Nucleus accumbens (tissue), 56 donors: ENCODE measurements at regions not wholly inside any gene's neighbourhood (a gene's known extent, or its start where the extent isn't known, plus 50 kb on each side); places are given as distances from the start of the nearest gene placed in this dataset.
A peak's percentile ranks its signal among the peaks of the same experiment; 100 is the strongest.

ENCODE experiments used
- DNase-seq, 56 donors: peaks; one replicate each; lab custom pipeline; 2025; lab: John Stamatoyannopoulos, UW

- DNase-seq, result no peak
Measured at GRCh38 chr4:53921856-53922255, 142.5 kb downstream of the CHIC2 start.

- no peak for DNase-seq
Measured at GRCh38 chr4:53920883-53921282, 143.5 kb downstream of the CHIC2 start.

DNA sequence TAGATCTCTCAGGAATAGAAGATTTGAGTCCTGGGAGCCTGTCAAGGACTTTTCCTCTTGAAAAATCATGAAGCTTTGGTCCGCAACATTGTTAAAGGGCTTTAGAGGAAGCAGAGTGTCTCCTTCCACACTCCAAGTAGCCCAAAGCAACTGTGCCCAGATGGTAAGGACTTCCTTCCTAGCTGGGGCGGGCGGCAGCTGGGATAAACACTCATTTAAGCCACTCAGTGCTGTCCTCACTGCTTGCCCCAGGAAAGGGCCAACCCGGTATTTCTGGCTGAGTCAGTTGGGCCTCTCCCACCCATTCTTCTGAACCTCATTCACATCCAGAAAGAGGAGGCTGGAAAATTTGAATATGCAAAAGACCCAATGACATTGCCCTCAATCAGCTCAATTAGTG, 144.3 kb downstream of the CHIC2 start:
- no peak for DNase-seq

- peak in 32 of 56 donors; percentile 1 to 77 (median 30) for DNase-seq
Measured at GRCh38 chr4:53919535-53919934, 144.9 kb downstream of the CHIC2 start.

GRCh38 chr4:53917729-53918128, 146.7 kb downstream of the CHIC2 start:
- peak in 3 of 56 donors; percentile 0 to 7 (median 1) for DNase-seq

- no peak for DNase-seq
Measured at GRCh38 chr4:53916431-53916889, 147.9 kb downstream of the CHIC2 start.

DNA sequence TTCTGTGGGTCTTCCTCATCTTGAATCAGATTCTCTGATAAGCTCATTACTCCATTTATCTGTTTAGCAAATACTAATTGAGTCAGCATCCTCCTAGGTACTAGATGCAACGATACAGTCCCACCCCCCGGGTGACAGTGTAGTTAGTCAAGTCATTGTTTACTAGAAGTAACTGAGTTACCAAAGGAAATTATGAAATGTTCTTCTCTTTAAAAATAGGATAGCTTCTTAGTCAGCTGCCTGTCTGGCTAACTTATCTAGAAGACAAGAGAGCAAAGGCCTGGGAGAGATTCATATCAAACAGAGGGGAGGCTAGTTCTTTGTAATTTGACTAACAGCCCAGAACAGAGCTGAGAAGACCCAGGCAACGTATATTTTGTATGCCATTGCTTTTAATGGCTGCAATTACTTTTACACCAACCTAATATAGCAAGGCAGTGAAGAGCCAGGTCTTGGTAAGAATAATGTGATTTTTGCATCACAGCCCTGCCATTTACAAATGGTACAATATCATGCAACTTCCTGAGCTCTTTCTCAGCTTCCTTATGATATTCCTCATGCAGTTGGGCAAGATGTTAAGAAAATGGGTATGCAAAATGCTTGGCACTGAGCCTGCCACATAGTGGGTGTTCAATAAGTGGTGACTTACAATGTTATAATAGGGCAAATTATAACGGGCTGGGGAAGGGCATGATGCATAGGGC, 149.9 kb downstream of the CHIC2 start:
- DNase-seq, result no peak

- DNase-seq, result no peak
Measured at GRCh38 chr4:53913771-53914170, 150.6 kb downstream of the CHIC2 start.

GRCh38 chr4:53912766-53913497, 151.5 kb downstream of the CHIC2 start:
- no peak for DNase-seq

DNA sequence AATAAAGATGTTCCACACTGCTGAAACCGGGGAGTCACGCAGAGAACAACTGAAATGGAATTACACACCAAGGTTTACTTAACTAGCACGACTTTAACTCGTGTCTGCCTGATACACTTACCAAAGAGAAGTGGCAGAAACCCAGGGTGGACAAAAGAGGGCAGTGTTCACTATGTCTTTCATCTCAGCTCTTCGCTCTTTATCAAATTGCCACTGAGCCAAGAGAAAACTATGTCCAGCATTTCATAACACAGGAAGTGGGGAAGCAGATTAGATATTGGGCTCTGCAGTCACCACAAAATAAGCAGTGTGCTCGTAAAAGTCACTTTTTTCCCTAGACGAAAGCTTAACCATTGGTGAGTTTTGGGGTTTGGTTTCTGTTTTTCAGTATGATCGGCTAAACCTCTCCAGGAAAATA, 155.7 kb downstream of the CHIC2 start:
- peak in 21 of 56 donors; percentile 1 to 37 (median 5) for DNase-seq

DNA sequence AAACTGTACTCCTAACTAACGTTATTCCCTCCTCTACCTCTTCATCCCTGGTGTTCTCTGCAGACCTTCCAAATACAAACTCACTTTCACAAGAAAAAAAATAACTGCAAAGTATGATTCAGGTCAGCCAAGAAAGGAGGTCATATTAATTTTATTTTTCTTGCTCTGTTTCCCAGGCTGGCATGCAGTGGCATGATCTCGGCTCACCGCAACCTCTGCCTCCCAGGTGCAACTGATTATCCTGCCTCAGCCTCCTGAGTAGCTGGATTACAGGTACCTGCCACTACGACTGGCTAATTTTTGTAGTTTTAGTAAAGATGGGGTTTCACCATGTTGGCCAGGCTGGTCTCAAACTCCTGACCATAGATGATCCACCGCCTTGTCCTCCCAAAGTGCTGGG, 156.6 kb downstream of the CHIC2 start:
- DNase-seq, result no peak

DNA sequence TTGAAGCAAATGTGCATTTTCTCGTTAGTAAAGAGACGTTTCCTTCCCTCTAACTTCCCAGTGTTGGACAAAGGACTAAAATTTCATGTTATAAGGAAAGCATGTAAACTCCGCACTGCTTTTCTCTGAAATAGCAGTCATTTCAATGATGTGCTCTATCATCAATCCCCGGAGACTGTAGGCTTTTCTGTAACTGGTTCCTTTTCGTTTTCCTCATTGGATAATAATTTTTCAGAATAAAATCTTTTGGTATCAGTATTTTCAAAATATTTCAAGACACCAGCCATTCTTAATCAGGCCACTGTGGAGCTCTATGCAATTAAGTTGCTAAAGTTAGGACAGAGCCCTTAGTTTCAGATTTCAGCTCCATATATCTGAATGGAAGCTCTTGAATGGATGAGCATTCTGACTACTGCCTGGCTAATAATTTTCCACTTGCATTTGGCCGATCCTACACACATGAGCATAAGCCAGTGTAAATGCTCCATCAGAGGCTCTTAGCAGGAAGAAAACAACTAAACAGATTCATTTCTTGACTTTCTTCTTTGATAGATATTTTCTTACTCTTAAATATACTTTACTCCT, 157.7 kb downstream of the CHIC2 start:
- no peak for DNase-seq

- DNase-seq, result peak in 31 of 56 donors; percentile 2 to 55 (median 13)
Measured at GRCh38 chr4:53905941-53906377, 158.4 kb downstream of the CHIC2 start.

DNA sequence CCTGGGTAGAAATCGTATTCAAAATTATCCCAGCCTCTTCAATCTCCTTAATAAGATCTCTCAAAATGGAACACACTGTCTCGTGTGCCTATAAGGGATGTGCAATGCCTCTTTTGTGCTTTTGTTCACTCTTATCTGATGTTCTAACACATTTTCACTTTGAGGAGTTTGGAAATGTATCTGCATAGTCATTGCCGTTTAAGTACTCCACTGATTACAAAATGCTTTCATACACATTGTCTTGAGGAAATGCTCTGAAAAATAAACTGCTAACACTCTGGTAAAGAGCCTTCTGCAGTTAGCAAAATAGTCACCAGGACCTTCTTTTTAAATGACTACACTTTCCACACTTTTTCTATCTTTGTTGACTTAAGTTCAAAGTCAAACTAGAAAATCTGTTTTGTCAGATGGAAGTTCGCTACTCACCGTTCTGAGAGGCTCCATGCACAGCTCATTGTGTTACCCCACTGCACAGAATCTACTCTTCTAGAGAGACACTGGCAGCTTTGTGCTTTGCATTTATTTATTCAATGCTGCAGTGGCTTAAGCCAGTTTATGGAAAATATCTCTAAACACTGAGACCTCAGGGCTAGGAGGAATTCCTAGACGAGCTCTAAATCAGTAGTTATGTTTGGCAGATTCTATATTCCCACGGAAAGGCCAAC, 159.0 kb downstream of the CHIC2 start:
- no peak for DNase-seq

- DNase-seq, result no peak
Measured at GRCh38 chr4:53902786-53903185, 161.6 kb downstream of the CHIC2 start.

DNA sequence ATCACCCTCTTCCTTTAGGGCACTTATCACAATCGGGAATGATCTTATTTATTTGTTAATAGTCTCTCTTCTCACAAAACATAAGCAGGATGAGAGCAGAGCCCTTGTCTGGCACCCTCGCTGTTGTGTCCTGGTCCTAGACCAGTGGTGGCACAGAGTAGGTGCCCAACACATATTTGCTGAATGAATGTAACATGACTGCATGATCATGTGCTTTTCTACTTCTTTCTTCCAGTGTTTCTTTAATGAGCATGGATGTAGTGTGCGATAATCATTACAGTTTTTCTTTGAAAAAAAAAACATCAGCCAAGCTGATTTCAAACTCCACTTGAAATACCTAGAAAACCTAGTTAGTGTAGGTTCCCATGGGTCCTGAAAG, 164.1 kb downstream of the CHIC2 start:
- DNase-seq, result no peak

GRCh38 chr4:53899586-53900270, 164.7 kb downstream of the CHIC2 start:
- no peak for DNase-seq

GRCh38 chr4:53895137-53895536, 169.3 kb downstream of the CHIC2 start:
- no peak for DNase-seq

GRCh38 chr4:53890461-53890860, 173.9 kb downstream of the CHIC2 start:
- no peak for DNase-seq

- no peak for DNase-seq
Measured at GRCh38 chr4:53889326-53890055, 174.9 kb downstream of the CHIC2 start.
